ENCODE measurements at regions not wholly inside any gene's neighbourhood (a gene's known extent, or its start where the extent isn't known, plus 50 kb on each side); places are given as distances from the start of the nearest gene placed in this dataset.

GRCh38 chr5:68576805-68577204 is 361.2 kb downstream of the PIK3R1 start:
- TF ChIP-seq CTCF (CRISPR knock-in tag; IDR thresholded peaks at IDR 0.05) (no peak), TCF12 (IDR thresholded peaks at IDR 0.05) (no peak), TCF12 (CRISPR knock-in tag; IDR thresholded peaks at IDR 0.05) (no peak), ELK4 (CRISPR knock-in tag; IDR thresholded peaks at IDR 0.05; ENCODE audit: borderline replicate concordance) (no peak), MTF1 (CRISPR knock-in tag; IDR thresholded peaks at IDR 0.05) (no peak), CEBPB (IDR thresholded peaks at IDR 0.05; ENCODE audit: borderline replicate concordance, low read depth, low read length) (no peak), MAFF (IDR thresholded peaks at IDR 0.05; ENCODE audit: low read depth, low read length) (no peak), PHF8 (CRISPR knock-in tag; IDR thresholded peaks at IDR 0.05) (no peak), ZHX1 (CRISPR knock-in tag; IDR thresholded peaks at IDR 0.05; ENCODE audit: low read depth) (no peak), FOXM1 (CRISPR knock-in tag; IDR thresholded peaks at IDR 0.05) (no peak), GTF2F1 (IDR thresholded peaks at IDR 0.05; ENCODE audit: low read length) (no peak), ZBTB10 (CRISPR knock-in tag; IDR thresholded peaks at IDR 0.05; ENCODE audit: borderline replicate concordance) (no peak), ZNF549 (CRISPR knock-in tag; IDR thresholded peaks at IDR 0.05) (no peak)

Data from HepG2 (cell line).